Stimulated activated naive B cell treated with anti-CD40 and anti-IgM and Interleukin-4, amounts not matched to agents 10 μg/mL and 1 μg/mL and 100 μg/mL, for 72 hours (primary cell): ENCODE measurements at regions not wholly inside any gene's neighbourhood (a gene's known extent, or its start where the extent isn't known, plus 50 kb on each side); places are given as distances from the start of the nearest gene placed in this dataset.

Experiments
- ATAC-seq, 2 donors: fragments of 150-1000 bp; cut with Tn5 transposase; replicated peaks; 2 replicates each; pipeline ENCODE4 v1.10.0; 2021; ENCODE audit warnings: moderate library complexity in 1 of 2
- DNase-seq: peaks from one replicate; pipeline ENCODE4 v3.0.0; 2021
- H3K27ac Mint-ChIP-seq: one replicate; pipeline ENCODE4 v1.8.0; 2022; ENCODE audit warnings: mild to moderate bottlenecking, mixed read lengths
- H3K27me3 Mint-ChIP-seq, 2 donors: one replicate each; pipeline ENCODE4 v1.8.0; 2022; ENCODE audit warnings: mixed read lengths in 2 of 2
- H3K36me3 Mint-ChIP-seq, 2 donors: one replicate each; pipeline ENCODE4 v1.8.0; 2022; ENCODE audit warnings: mixed read lengths in 2 of 2, mild to moderate bottlenecking in 1 of 2
- H3K4me1 Mint-ChIP-seq, 2 donors: one replicate each; pipeline ENCODE4 v1.8.0; 2022; ENCODE audit warnings: mixed read lengths in 2 of 2, mild to moderate bottlenecking in 1 of 2
- H3K4me3 Mint-ChIP-seq, 2 donors: one replicate each; pipeline ENCODE4 v1.8.0; 2022; ENCODE audit warnings: mild to moderate bottlenecking in 2 of 2, mixed read lengths in 2 of 2, moderate library complexity in 1 of 2
- H3K9me3 Mint-ChIP-seq, 2 donors: one replicate each; pipeline ENCODE4 v1.8.0; 2022; ENCODE audit warnings: mixed read lengths in 2 of 2, mild to moderate bottlenecking in 1 of 2

- Mint-ChIP-seq H3K9me3 (peaks cover 1 to 4% of the 10 kb centered on the region in 2 donors), H3K27me3 (no peaks in the 10 kb centered on the region), H3K36me3 (no peaks in the 10 kb centered on the region), H3K4me3 (no peak overlapping the region), H3K4me1 (no peaks in the 10 kb centered on the region), H3K27ac (no peak overlapping the region)
- DNase-seq, result no peak
- ATAC-seq, result no peak
These were observed 537.2 kb downstream of the PKHD1 start for GRCh38 chr6:51550243-51550642.

GRCh38 chr6:51552435-51552834 lies 535.0 kb downstream of the PKHD1 start:
- H3K4me3 Mint-ChIP-seq, result no peak overlapping the region
- no peaks in the 10 kb centered on the region for H3K36me3 Mint-ChIP-seq
- no peaks in the 10 kb centered on the region for H3K4me1 Mint-ChIP-seq
- DNase-seq (no peak), ATAC-seq (no peak)
- H3K27me3 Mint-ChIP-seq, result no peaks in the 10 kb centered on the region
- peaks cover 1 to 4% of the 10 kb centered on the region in 2 donors for H3K9me3 Mint-ChIP-seq
- no peak overlapping the region for H3K27ac Mint-ChIP-seq

- Mint-ChIP-seq H3K4me3 (no peak overlapping the region), H3K4me1 (no peaks in the 10 kb centered on the region), H3K27me3 (no peaks in the 10 kb centered on the region), H3K27ac (no peak overlapping the region), H3K36me3 (no peaks in the 10 kb centered on the region), H3K9me3 (peaks cover 1 to 4% of the 10 kb centered on the region in 2 donors)
- ATAC-seq, result no peak
- DNase-seq, result no peak
These were observed 534.0 kb downstream of the PKHD1 start for GRCh38 chr6:51553246-51554015.

GRCh38 chr6:51554029-51554428 lies 533.4 kb downstream of the PKHD1 start:
- ATAC-seq (no peak), DNase-seq (no peak)
- peaks cover 0 to 4% of the 10 kb centered on the region in 2 donors for H3K9me3 Mint-ChIP-seq
- H3K27me3 Mint-ChIP-seq, result no peaks in the 10 kb centered on the region
- H3K36me3 Mint-ChIP-seq, result no peaks in the 10 kb centered on the region
- H3K27ac Mint-ChIP-seq, result no peak overlapping the region
- no peaks in the 10 kb centered on the region for H3K4me1 Mint-ChIP-seq
- no peak overlapping the region for H3K4me3 Mint-ChIP-seq

GRCh38 chr6:51559059-51559458 lies 528.4 kb downstream of the PKHD1 start:
- H3K4me1 Mint-ChIP-seq, result no peaks in the 10 kb centered on the region
- no peak for DNase-seq
- no peaks in the 10 kb centered on the region for H3K36me3 Mint-ChIP-seq
- H3K4me3 Mint-ChIP-seq, result no peak overlapping the region
- ATAC-seq, result no peak
- H3K9me3 Mint-ChIP-seq, result no peaks in the 10 kb centered on the region
- no peaks in the 10 kb centered on the region for H3K27me3 Mint-ChIP-seq
- H3K27ac Mint-ChIP-seq, result no peak overlapping the region

- Mint-ChIP-seq H3K36me3 (no peaks in the 10 kb centered on the region), H3K9me3 (no peaks in the 10 kb centered on the region), H3K4me3 (no peak overlapping the region), H3K4me1 (no peaks in the 10 kb centered on the region), H3K27me3 (no peaks in the 10 kb centered on the region), H3K27ac (no peak overlapping the region)
- no peak for ATAC-seq
- DNase-seq, result no peak
These were observed 525.2 kb downstream of the PKHD1 start for GRCh38 chr6:51562198-51562597.
